GM23248 (cell line): ENCODE measurements at regions not wholly inside any gene's neighbourhood (a gene's known extent, or its start where the extent isn't known, plus 50 kb on each side); places are given as distances from the start of the nearest gene placed in this dataset.

Source experiments
- EZH2 ChIP-seq: fragments of 200-600 bp; sonication (generic); IDR thresholded peaks from 2 replicates; pipeline ENCODE4 v1.6.1; 2018; ENCODE audit warnings: antibody characterized with exemption, mild to moderate bottlenecking; ENCODE audit not compliant: insufficient read depth, poor library complexity, severe bottlenecking
- EZH2phosphoT487 ChIP-seq: fragments of 200-600 bp; sonication (generic); IDR thresholded peaks from 2 replicates; pipeline ENCODE4 v1.6.1; 2018; ENCODE audit warnings: antibody characterized with exemption, moderate library complexity, mild to moderate bottlenecking, low read depth; ENCODE audit not compliant: insufficient read depth

DNA sequence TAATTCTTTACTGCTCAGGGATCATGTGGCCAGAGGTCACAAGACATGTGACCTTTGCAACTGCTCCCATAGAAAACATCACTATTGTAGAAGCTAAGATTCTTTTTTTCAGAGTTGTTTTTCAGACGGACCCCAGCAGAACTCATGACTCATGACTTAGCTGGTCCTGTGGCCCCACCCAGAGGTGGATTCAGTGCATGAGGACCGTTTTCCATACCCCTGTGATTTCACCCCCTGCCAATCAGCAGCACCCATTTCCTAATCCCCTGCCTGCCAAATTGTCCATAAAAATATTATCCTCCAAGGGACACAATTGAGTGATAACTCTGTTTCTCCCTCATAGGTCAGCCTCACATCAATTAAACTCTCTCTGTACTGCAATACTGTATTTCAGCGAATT, 777.5 kb downstream of the NLGN4Y start:
- TF ChIP-seq EZH2 (no peak), EZH2phosphoT487 (no peak)
